ENCODE measurements at regions not wholly inside any gene's neighbourhood (a gene's known extent, or its start where the extent isn't known, plus 50 kb on each side); places are given as distances from the start of the nearest gene placed in this dataset.
A peak's percentile ranks its signal among the peaks of the same experiment; 100 is the strongest.

DNA sequence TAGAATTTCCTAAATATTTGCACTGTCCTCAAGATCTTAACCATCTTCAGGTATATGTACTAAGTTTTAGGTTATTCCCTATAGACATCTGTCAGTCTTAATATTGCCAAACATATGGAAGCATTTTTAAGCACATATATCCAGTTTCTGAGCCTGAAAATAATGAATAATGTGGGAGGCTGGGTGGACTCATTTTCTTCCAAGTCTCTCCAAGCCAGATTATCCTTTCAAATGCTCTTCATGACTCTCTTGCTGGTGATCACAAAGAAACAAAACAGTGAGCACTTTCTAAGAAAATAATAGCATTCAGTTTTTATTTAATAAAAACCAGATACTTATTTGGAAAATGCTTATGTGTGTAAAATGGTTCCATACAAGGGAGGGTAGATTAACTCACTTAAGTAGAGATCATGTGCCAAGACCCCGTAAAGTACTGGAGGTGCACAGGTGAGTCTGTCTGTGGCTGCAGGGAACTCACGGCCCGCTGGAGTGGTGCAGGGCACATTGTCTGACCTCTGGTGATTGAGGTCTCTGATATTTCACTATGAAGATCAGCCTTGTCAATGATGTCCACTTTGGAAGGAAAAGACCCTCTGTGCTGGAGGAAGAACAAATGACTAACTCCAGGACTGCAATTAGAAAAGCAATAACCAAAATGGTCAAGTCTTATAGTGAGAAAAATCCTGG is 161.6 kb downstream of the TMEM18 start:
- WGBS (ENCODE audit: extremely low coverage, insufficient coverage, low lambda C conversion rate) = no CpG with 5 or more reads among the region's 3 CpGs
- Histone ChIP-seq H3K4me1 (ENCODE audit: control insufficient read depth, low read depth, low read length) (peaks cover 5% of the 10 kb centered on the region), H2BK15ac (replicated peaks; ENCODE audit: low read depth) (no peak overlapping the region), H3K4ac (ENCODE audit: low read depth, low read length) (no peak overlapping the region), H2BK120ac (ENCODE audit: low read depth, low read length) (no peak overlapping the region), H3K4me3 (ENCODE audit: low read length) (no peak overlapping the region), H2BK5ac (ENCODE audit: low read length) (no peak overlapping the region), H3K18ac (ENCODE audit: low read length) (no peak overlapping the region), H3K4me2 (ENCODE audit: low read length) (no peak overlapping the region), H2AK5ac (ENCODE audit: low read length) (no peak overlapping the region), H3K23ac (ENCODE audit: low read length) (no peak overlapping the region), H4K8ac (ENCODE audit: low read depth, low read length) (no peak overlapping the region), H3K36me3 (ENCODE audit: control insufficient read depth, insufficient read depth, low read length) (no peaks in the 10 kb centered on the region), H3K27ac (ENCODE audit: low read depth, low read length) (no peak overlapping the region), H3K79me1 (ENCODE audit: low read length) (no peaks in the 10 kb centered on the region), H4K5ac (ENCODE audit: low read length) (no peak overlapping the region), H3K27me3 (ENCODE audit: insufficient read depth, low read length, poor library complexity) (no peaks in the 10 kb centered on the region), H3K9ac (ENCODE audit: low read length) (no peak overlapping the region), H3K56ac (ENCODE audit: low read length) (no peak overlapping the region), H3K79me2 (ENCODE audit: control insufficient read depth, insufficient read depth, low read length) (no peaks in the 10 kb centered on the region)
- DNase-seq = no peak

- no peak overlapping the region for H3K56ac ChIP-seq (ENCODE audit: low read length)
- no peak overlapping the region for H2BK120ac ChIP-seq (ENCODE audit: low read depth, low read length)
- no peak overlapping the region for H3K9ac ChIP-seq (ENCODE audit: low read length)
- H4K8ac ChIP-seq (ENCODE audit: low read depth, low read length) = no peak overlapping the region
- no CpG with 5 or more reads among the region's 2 CpGs for WGBS (ENCODE audit: extremely low coverage, insufficient coverage, low lambda C conversion rate)
- H2BK5ac ChIP-seq (ENCODE audit: low read length) = no peak overlapping the region
- H3K23ac ChIP-seq (ENCODE audit: low read length) = no peak overlapping the region
- H3K79me2 ChIP-seq (ENCODE audit: control insufficient read depth, insufficient read depth, low read length) = no peaks in the 10 kb centered on the region
- peaks cover 5% of the 10 kb centered on the region for H3K4me1 ChIP-seq (ENCODE audit: control insufficient read depth, low read depth, low read length)
- no peak overlapping the region for H2BK15ac ChIP-seq (replicated peaks; ENCODE audit: low read depth)
- H3K79me1 ChIP-seq (ENCODE audit: low read length) = no peaks in the 10 kb centered on the region
- H2AK5ac ChIP-seq (ENCODE audit: low read length) = no peak overlapping the region
- H3K4ac ChIP-seq (ENCODE audit: low read depth, low read length) = no peak overlapping the region
- no peaks in the 10 kb centered on the region for H3K36me3 ChIP-seq (ENCODE audit: control insufficient read depth, insufficient read depth, low read length)
- DNase-seq = peak; percentile 55
- no peak overlapping the region for H3K18ac ChIP-seq (ENCODE audit: low read length)
- no peak overlapping the region for H4K5ac ChIP-seq (ENCODE audit: low read length)
- no peak overlapping the region for H3K27ac ChIP-seq (ENCODE audit: low read depth, low read length)
- no peak overlapping the region for H3K4me2 ChIP-seq (ENCODE audit: low read length)
- H3K4me3 ChIP-seq (ENCODE audit: low read length) = no peak overlapping the region
- no peaks in the 10 kb centered on the region for H3K27me3 ChIP-seq (ENCODE audit: insufficient read depth, low read length, poor library complexity)
Measured at GRCh38 chr2:513981-514706, 163.1 kb downstream of the TMEM18 start.

DNA sequence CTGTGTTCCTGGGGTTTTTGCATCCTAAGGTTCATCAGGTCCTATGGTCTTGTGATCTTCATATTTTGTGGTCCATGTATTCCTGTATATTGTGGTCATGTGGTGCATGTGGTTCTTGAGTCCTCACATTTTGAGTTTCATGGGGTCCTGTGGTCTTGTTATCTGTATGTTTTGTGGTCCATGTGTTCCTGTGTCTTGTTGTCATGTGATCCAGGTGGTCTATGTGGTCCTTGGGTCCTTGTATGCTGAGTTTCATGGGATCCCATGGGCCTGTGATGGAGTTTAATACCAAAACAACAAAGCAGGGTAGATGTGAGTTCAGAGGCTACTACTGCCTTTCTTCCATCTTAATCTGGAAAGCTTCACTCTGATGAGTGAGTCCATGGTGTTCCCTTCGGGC is 166.4 kb downstream of the TMEM18 start:
- no peak overlapping the region for H2BK5ac ChIP-seq (ENCODE audit: low read length)
- no peak overlapping the region for H2BK15ac ChIP-seq (replicated peaks; ENCODE audit: low read depth)
- H3K27ac ChIP-seq (ENCODE audit: low read depth, low read length) = no peak overlapping the region
- no peaks in the 10 kb centered on the region for H3K36me3 ChIP-seq (ENCODE audit: control insufficient read depth, insufficient read depth, low read length)
- peaks cover 5% of the 10 kb centered on the region for H3K4me1 ChIP-seq (ENCODE audit: control insufficient read depth, low read depth, low read length)
- no peaks in the 10 kb centered on the region for H3K27me3 ChIP-seq (ENCODE audit: insufficient read depth, low read length, poor library complexity)
- H3K79me1 ChIP-seq (ENCODE audit: low read length) = no peaks in the 10 kb centered on the region
- H3K56ac ChIP-seq (ENCODE audit: low read length) = no peak overlapping the region
- H4K8ac ChIP-seq (ENCODE audit: low read depth, low read length) = no peak overlapping the region
- no peak overlapping the region for H4K5ac ChIP-seq (ENCODE audit: low read length)
- H3K79me2 ChIP-seq (ENCODE audit: control insufficient read depth, insufficient read depth, low read length) = no peaks in the 10 kb centered on the region
- no peak overlapping the region for H3K4ac ChIP-seq (ENCODE audit: low read depth, low read length)
- H3K9ac ChIP-seq (ENCODE audit: low read length) = no peak overlapping the region
- H2AK5ac ChIP-seq (ENCODE audit: low read length) = no peak overlapping the region
- H2BK120ac ChIP-seq (ENCODE audit: low read depth, low read length) = no peak overlapping the region
- no peak overlapping the region for H3K4me3 ChIP-seq (ENCODE audit: low read length)
- WGBS (ENCODE audit: extremely low coverage, insufficient coverage, low lambda C conversion rate) = no CpG with 5 or more reads among the region's 1 CpG
- no peak overlapping the region for H3K18ac ChIP-seq (ENCODE audit: low read length)
- H3K23ac ChIP-seq (ENCODE audit: low read length) = no peak overlapping the region
- H3K4me2 ChIP-seq (ENCODE audit: low read length) = no peak overlapping the region
- DNase-seq = no peak

GRCh38 chr2:509888-510287 is 167.3 kb downstream of the TMEM18 start:
- Histone ChIP-seq H3K27me3 (ENCODE audit: insufficient read depth, low read length, poor library complexity) (no peaks in the 10 kb centered on the region), H3K4me1 (ENCODE audit: control insufficient read depth, low read depth, low read length) (peaks cover 5% of the 10 kb centered on the region), H3K23ac (ENCODE audit: low read length) (no peak overlapping the region), H3K4me2 (ENCODE audit: low read length) (no peak overlapping the region), H4K5ac (ENCODE audit: low read length) (no peak overlapping the region), H2BK15ac (replicated peaks; ENCODE audit: low read depth) (no peak overlapping the region), H3K79me2 (ENCODE audit: control insufficient read depth, insufficient read depth, low read length) (no peaks in the 10 kb centered on the region), H2BK5ac (ENCODE audit: low read length) (no peak overlapping the region), H3K4me3 (ENCODE audit: low read length) (no peak overlapping the region), H3K4ac (ENCODE audit: low read depth, low read length) (no peak overlapping the region), H3K79me1 (ENCODE audit: low read length) (no peaks in the 10 kb centered on the region), H3K56ac (ENCODE audit: low read length) (no peak overlapping the region), H3K9ac (ENCODE audit: low read length) (no peak overlapping the region), H4K8ac (ENCODE audit: low read depth, low read length) (no peak overlapping the region), H2AK5ac (ENCODE audit: low read length) (no peak overlapping the region), H3K27ac (ENCODE audit: low read depth, low read length) (no peak overlapping the region), H3K36me3 (ENCODE audit: control insufficient read depth, insufficient read depth, low read length) (no peaks in the 10 kb centered on the region), H3K18ac (ENCODE audit: low read length) (no peak overlapping the region), H2BK120ac (ENCODE audit: low read depth, low read length) (no peak overlapping the region)
- no peak for DNase-seq
- WGBS (ENCODE audit: extremely low coverage, insufficient coverage, low lambda C conversion rate) = no CpG with 5 or more reads among the region's 4 CpGs

- no peak overlapping the region for H4K5ac ChIP-seq (ENCODE audit: low read length)
- no peak overlapping the region for H2BK120ac ChIP-seq (ENCODE audit: low read depth, low read length)
- H3K27me3 ChIP-seq (ENCODE audit: insufficient read depth, low read length, poor library complexity) = no peaks in the 10 kb centered on the region
- H3K4me1 ChIP-seq (ENCODE audit: control insufficient read depth, low read depth, low read length) = no peaks in the 10 kb centered on the region
- WGBS (ENCODE audit: extremely low coverage, insufficient coverage, low lambda C conversion rate) = no CpG with 5 or more reads among the region's 4 CpGs
- no peak overlapping the region for H3K18ac ChIP-seq (ENCODE audit: low read length)
- no peak overlapping the region for H4K8ac ChIP-seq (ENCODE audit: low read depth, low read length)
- no peaks in the 10 kb centered on the region for H3K79me2 ChIP-seq (ENCODE audit: control insufficient read depth, insufficient read depth, low read length)
- no peaks in the 10 kb centered on the region for H3K36me3 ChIP-seq (ENCODE audit: control insufficient read depth, insufficient read depth, low read length)
- H3K23ac ChIP-seq (ENCODE audit: low read length) = no peak overlapping the region
- H3K4ac ChIP-seq (ENCODE audit: low read depth, low read length) = no peak overlapping the region
- H3K79me1 ChIP-seq (ENCODE audit: low read length) = no peaks in the 10 kb centered on the region
- no peak overlapping the region for H3K4me3 ChIP-seq (ENCODE audit: low read length)
- no peak overlapping the region for H2BK15ac ChIP-seq (replicated peaks; ENCODE audit: low read depth)
- H3K4me2 ChIP-seq (ENCODE audit: low read length) = no peak overlapping the region
- DNase-seq = no peak
- no peak overlapping the region for H2AK5ac ChIP-seq (ENCODE audit: low read length)
- no peak overlapping the region for H3K27ac ChIP-seq (ENCODE audit: low read depth, low read length)
- H2BK5ac ChIP-seq (ENCODE audit: low read length) = no peak overlapping the region
- H3K9ac ChIP-seq (ENCODE audit: low read length) = no peak overlapping the region
- H3K56ac ChIP-seq (ENCODE audit: low read length) = no peak overlapping the region
Measured at GRCh38 chr2:508121-508520, 169.1 kb downstream of the TMEM18 start.

Data from mesendoderm (in vitro differentiated cells).